Naive thymus-derived CD4-positive, alpha-beta T cell (primary cell): ENCODE measurements at regions not wholly inside any gene's neighbourhood (a gene's known extent, or its start where the extent isn't known, plus 50 kb on each side); places are given as distances from the start of the nearest gene placed in this dataset.
"Not testable (repeated sequence)": the region's sequence is repeated elsewhere in the genome, so short reads cannot be mapped to it uniquely, and the experiment has no call there.

ENCODE experiments used
- ATAC-seq: fragments of 150-1000 bp; cut with Tn5 transposase; 2 replicates; pipeline ENCODE4 v1.10.0; 2021; ENCODE audit warnings: mild to moderate bottlenecking, moderate library complexity
- CTCF ChIA-PET: fragments of 350-600 bp; sonication (Branson Sonifier 250); formaldehyde crosslinking; loops from one replicate; lab custom pipeline; 2021; ENCODE audit warnings: antibody characterized with exemption; lab: Charles Lee
- POLR2A ChIA-PET: fragments of 350-600 bp; sonication (Branson Sonifier 250); formaldehyde crosslinking; loops from one replicate; lab custom pipeline; 2021; ENCODE audit warnings: antibody characterized with exemption, inconsistent platforms; lab: Charles Lee
- DNase-seq, 9 donors: peaks; one replicate each; pipeline versions ENCODE4 v3.0.0 to v3.0.0-alpha.2; 2020 to 2022; ENCODE audit warnings: mixed read lengths in 1 of 9
- H3K27ac ChIP-seq: one replicate; pipeline ENCODE4 v1.7.0; 2013; ENCODE audit warnings: mild to moderate bottlenecking, low read depth, low read length, moderate library complexity
- H3K27me3 ChIP-seq, 2 donors: one replicate each; pipeline ENCODE4 v1.7.0; 2013; ENCODE audit warnings: low read length in 2 of 2, mild to moderate bottlenecking in 2 of 2, moderate library complexity in 2 of 2; ENCODE audit not compliant: control insufficient read depth in 2 of 2, insufficient read depth in 2 of 2
- H3K36me3 ChIP-seq, 3 experiments: 1 replicate in 2 of 3; 2 replicates in 1 of 3; pipeline ENCODE4 v1.7.0; 2013; ENCODE audit warnings: low read length in 3 of 3, mild to moderate bottlenecking in 3 of 3, moderate library complexity in 1 of 3; ENCODE audit not compliant: insufficient read depth in 3 of 3, control insufficient read depth in 2 of 3
- H3K4me1 ChIP-seq, 2 donors: one replicate each; pipeline ENCODE4 v1.7.0; 2013; ENCODE audit warnings: low read length in 2 of 2, mild to moderate bottlenecking in 2 of 2, moderate library complexity in 1 of 2; ENCODE audit not compliant: control insufficient read depth in 2 of 2, insufficient read depth in 2 of 2
- H3K4me3 ChIP-seq: 2 replicates; pipeline ENCODE4 v1.7.0; 2013; ENCODE audit warnings: mild to moderate bottlenecking, low read length
- H3K9me3 ChIP-seq, 3 experiments: 1 replicate in 2 of 3; 2 replicates in 1 of 3; pipeline ENCODE4 v1.7.0; 2013; ENCODE audit warnings: low read length in 3 of 3; ENCODE audit not compliant: control insufficient read depth in 2 of 3
- H3K27ac Mint-ChIP-seq, 9 donors: one replicate each; pipeline ENCODE4 v1.8.0; 2020 to 2022; ENCODE audit warnings: mixed read lengths in 9 of 9, mild to moderate bottlenecking in 8 of 9, moderate library complexity in 5 of 9, inconsistent platforms in 2 of 9
- H3K27me3 Mint-ChIP-seq, 5 donors: one replicate each; pipeline ENCODE4 v1.8.0; 2021 to 2022; ENCODE audit warnings: mixed read lengths in 5 of 5, mild to moderate bottlenecking in 1 of 5
- H3K36me3 Mint-ChIP-seq, 5 donors: one replicate each; pipeline ENCODE4 v1.8.0; 2020 to 2022; ENCODE audit warnings: mixed read lengths in 5 of 5, mild to moderate bottlenecking in 3 of 5, inconsistent platforms in 1 of 5
- H3K4me1 Mint-ChIP-seq, 7 donors: one replicate each; pipeline ENCODE4 v1.8.0; 2020 to 2022; ENCODE audit warnings: mixed read lengths in 7 of 7, mild to moderate bottlenecking in 3 of 7, inconsistent platforms in 1 of 7
- H3K4me3 Mint-ChIP-seq, 10 donors: one replicate each; pipeline ENCODE4 v1.8.0; 2020 to 2022; ENCODE audit warnings: mild to moderate bottlenecking in 10 of 10, mixed read lengths in 10 of 10, moderate library complexity in 6 of 10, inconsistent platforms in 2 of 10
- H3K9me3 Mint-ChIP-seq, 11 donors: one replicate each; pipeline ENCODE4 v1.8.0; 2020 to 2022; ENCODE audit warnings: mixed read lengths in 11 of 11, mild to moderate bottlenecking in 4 of 11, inconsistent platforms in 1 of 11, moderate library complexity in 1 of 11
- intact Hi-C, 2 donors: fragments of 100-400 bp; cut with micrococcal nuclease; formaldehyde crosslinking; loops; one replicate each; pipeline ENCODE4 v1.15.1; 2023

GRCh38 chr3:3992312-3992874, 193.2 kb downstream of the LRRN1 start:
- H3K27ac ChIP-seq = no peak overlapping the region
- CTCF ChIA-PET = no interaction called here
- H3K4me1 ChIP-seq = no peaks in the 10 kb centered on the region
- ATAC-seq (no peak), DNase-seq (no peak)
- H3K4me1 Mint-ChIP-seq = peaks cover 0 to 4% (median 0%) of the 10 kb centered on the region in 7 donors
- no peaks in the 10 kb centered on the region for H3K27me3 Mint-ChIP-seq
- H3K36me3 ChIP-seq = no peaks in the 10 kb centered on the region
- peaks cover 0 to 6% (median 0%) of the 10 kb centered on the region in 11 donors for H3K9me3 Mint-ChIP-seq
- no peaks in the 10 kb centered on the region for H3K9me3 ChIP-seq
- no peaks in the 10 kb centered on the region for H3K27me3 ChIP-seq
- no peak overlapping the region for H3K27ac Mint-ChIP-seq
- no peak overlapping the region for H3K4me3 ChIP-seq
- intact Hi-C loops = loop anchor here in 1 of 2 donors (10.0 kb wide), 1 partner anchor 282 kb away; no protein-coding TSS in a partner anchor
- peaks cover 0 to 5% (median 0%) of the 10 kb centered on the region in 5 donors for H3K36me3 Mint-ChIP-seq
- POLR2A ChIA-PET = no interaction called here
- no peak overlapping the region for H3K4me3 Mint-ChIP-seq

GRCh38 chr3:3998140-3998922, 199.1 kb downstream of the LRRN1 start:
- Mint-ChIP-seq H3K27ac (no peak overlapping the region), H3K9me3 (peaks cover 0 to 6% (median 0%) of the 10 kb centered on the region in 11 donors), H3K4me3 (no peak overlapping the region), H3K27me3 (peaks cover 0 to 3% (median 0%) of the 10 kb centered on the region in 5 donors), H3K4me1 (no peaks in the 10 kb centered on the region), H3K36me3 (peaks cover 0 to 5% (median 0%) of the 10 kb centered on the region in 5 donors)
- peak; percentile 46 for ATAC-seq
- H3K27me3 ChIP-seq = no peaks in the 10 kb centered on the region
- H3K4me3 ChIP-seq = no peak overlapping the region
- no peaks in the 10 kb centered on the region for H3K36me3 ChIP-seq
- ChIA-PET POLR2A (interaction anchor here (0.6 kb wide), 1 partner anchor 798 kb away, joined by 3 read pairs; no protein-coding TSS in a partner anchor), CTCF (interaction anchor here (1.6 to 2.7 kb wide), 2 partner anchors 797 to 799 kb away, joined by 4 to 28 read pairs; no protein-coding TSS in a partner anchor)
- H3K9me3 ChIP-seq = no peaks in the 10 kb centered on the region
- H3K4me1 ChIP-seq = no peaks in the 10 kb centered on the region
- H3K27ac ChIP-seq = no peak overlapping the region
- DNase-seq = peak in 5 of 9 donors; percentile 11 to 39 (median 24)
- intact Hi-C loops = loop anchor here (1.0 to 10.0 kb wide), 2 partner anchors 276 to 292 kb away; no protein-coding TSS in a partner anchor

DNA sequence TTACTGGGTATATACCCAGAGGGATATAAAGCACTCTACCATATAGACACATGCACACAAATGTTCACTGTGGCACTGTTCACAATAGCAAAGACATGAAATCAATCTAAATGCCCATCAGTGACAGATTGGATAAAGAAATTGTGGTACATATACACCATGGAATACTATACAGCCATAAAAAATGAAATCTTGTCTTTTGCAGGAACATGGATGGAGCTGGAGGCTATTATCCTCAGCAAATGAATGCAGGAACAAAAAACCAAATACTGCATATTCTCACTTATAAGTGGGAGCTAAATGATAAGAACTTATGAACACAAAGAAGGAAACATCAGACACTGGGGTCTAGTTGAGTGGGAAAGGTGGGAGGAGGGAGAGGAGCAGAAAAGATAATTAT, 200.1 kb downstream of the LRRN1 start:
- H3K36me3 Mint-ChIP-seq, H3K9me3 Mint-ChIP-seq, H3K36me3 ChIP-seq, POLR2A ChIA-PET, H3K27ac Mint-ChIP-seq, H3K9me3 ChIP-seq, ATAC-seq, H3K27ac ChIP-seq, H3K4me1 ChIP-seq, H3K27me3 ChIP-seq, H3K27me3 Mint-ChIP-seq, H3K4me1 Mint-ChIP-seq, H3K4me3 Mint-ChIP-seq, DNase-seq, H3K4me3 ChIP-seq: not testable (repeated sequence)
- intact Hi-C loops = loop anchor here in 1 of 2 donors (10.0 kb wide), 1 partner anchor 275 kb away; no protein-coding TSS in a partner anchor
- CTCF ChIA-PET = interaction anchor here (2.7 kb wide), 1 partner anchor 798 kb away, joined by 28 read pairs; no protein-coding TSS in a partner anchor

DNA sequence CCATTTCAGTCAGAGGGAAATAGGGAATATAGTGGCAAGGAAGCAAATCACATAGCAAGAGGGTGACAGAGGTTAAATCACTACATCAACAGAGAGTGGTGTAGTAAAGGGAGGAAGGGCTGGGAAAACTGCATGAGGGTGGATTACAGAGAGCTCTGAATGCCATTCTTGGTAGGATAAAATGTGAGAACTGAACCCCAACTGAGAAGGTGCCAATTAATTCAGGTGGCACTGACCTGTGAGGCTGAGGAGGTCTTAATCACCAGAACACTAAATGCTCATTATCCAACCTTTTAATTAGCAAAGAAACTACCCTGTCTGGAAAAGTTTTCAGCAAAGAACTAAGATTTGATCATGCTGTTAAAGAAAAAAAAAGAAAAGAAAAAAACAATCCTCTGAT, 202.7 kb downstream of the LRRN1 start:
- H3K36me3 Mint-ChIP-seq = no peaks in the 10 kb centered on the region
- CTCF ChIA-PET = no interaction called here
- intact Hi-C loops = no loop called here
- ATAC-seq (no peak), DNase-seq (no peak)
- H3K4me3 Mint-ChIP-seq = no peak overlapping the region
- Histone ChIP-seq H3K27me3 (no peaks in the 10 kb centered on the region), H3K9me3 (no peaks in the 10 kb centered on the region), H3K4me1 (no peaks in the 10 kb centered on the region), H3K36me3 (no peaks in the 10 kb centered on the region), H3K4me3 (no peak overlapping the region), H3K27ac (no peak overlapping the region)
- peaks cover 0 to 2% (median 0%) of the 10 kb centered on the region in 11 donors for H3K9me3 Mint-ChIP-seq
- H3K27ac Mint-ChIP-seq = no peak overlapping the region
- H3K4me1 Mint-ChIP-seq = no peaks in the 10 kb centered on the region
- peaks cover 0 to 3% (median 0%) of the 10 kb centered on the region in 5 donors for H3K27me3 Mint-ChIP-seq
- POLR2A ChIA-PET = no interaction called here

- no peak overlapping the region for H3K4me3 Mint-ChIP-seq
- Histone ChIP-seq H3K9me3 (no peaks in the 10 kb centered on the region), H3K27me3 (no peaks in the 10 kb centered on the region), H3K27ac (no peak overlapping the region), H3K4me3 (no peak overlapping the region), H3K4me1 (no peaks in the 10 kb centered on the region), H3K36me3 (no peaks in the 10 kb centered on the region)
- no peaks in the 10 kb centered on the region for H3K4me1 Mint-ChIP-seq
- no peak overlapping the region for H3K27ac Mint-ChIP-seq
- ChIA-PET CTCF (no interaction called here), POLR2A (no interaction called here)
- H3K27me3 Mint-ChIP-seq = peaks cover 0 to 4% (median 0%) of the 10 kb centered on the region in 5 donors
- ATAC-seq (no peak), DNase-seq (no peak)
- H3K36me3 Mint-ChIP-seq = no peaks in the 10 kb centered on the region
- intact Hi-C loops = no loop called here
- no peaks in the 10 kb centered on the region for H3K9me3 Mint-ChIP-seq
Observed at GRCh38 chr3:4006288-4006687, 207.1 kb downstream of the LRRN1 start.

GRCh38 chr3:4008205-4008604, 209.0 kb downstream of the LRRN1 start:
- Histone ChIP-seq H3K27ac (no peak overlapping the region), H3K36me3 (no peaks in the 10 kb centered on the region), H3K9me3 (no peaks in the 10 kb centered on the region), H3K4me3 (no peak overlapping the region), H3K27me3 (no peaks in the 10 kb centered on the region), H3K4me1 (no peaks in the 10 kb centered on the region)
- Mint-ChIP-seq H3K9me3 (no peaks in the 10 kb centered on the region), H3K27me3 (peaks cover 0 to 4% (median 0%) of the 10 kb centered on the region in 5 donors), H3K4me3 (no peak overlapping the region), H3K4me1 (no peaks in the 10 kb centered on the region), H3K27ac (no peak overlapping the region), H3K36me3 (no peaks in the 10 kb centered on the region)
- ATAC-seq (no peak), DNase-seq (no peak)
- intact Hi-C loops = no loop called here
- CTCF ChIA-PET = no interaction called here
- POLR2A ChIA-PET = no interaction called here
